Spleen (tissue), 7 donors: ENCODE measurements at regions not wholly inside any gene's neighbourhood (a gene's known extent, or its start where the extent isn't known, plus 50 kb on each side); places are given as distances from the start of the nearest gene placed in this dataset.

ENCODE experiments used
- CTCF ChIP-seq, 11 experiments: fragments of 200-600 bp in 7 of 11; fragments of 450-650 bp in 4 of 11; sonication (generic) in 4 of 11; IDR thresholded peaks in 8 of 11; conservative IDR thresholded peaks in 3 of 11; 1 replicate in 7 of 11; 2 replicates in 4 of 11; pipeline versions ENCODE4 v1.4.0 to v1.8.0; 2016 to 2021; ENCODE audit warnings: antibody characterized with exemption in 11 of 11, inconsistent platforms in 4 of 11, mild to moderate bottlenecking in 1 of 11
- POLR2A ChIP-seq, 3 donors: fragments of 450-650 bp; IDR thresholded peaks; one replicate each; pipeline ENCODE4 v1.5.1; 2017; ENCODE audit warnings: antibody characterized with exemption in 3 of 3, mild to moderate bottlenecking in 1 of 3
- POLR2AphosphoS5 ChIP-seq, 3 donors: sonication (generic); formaldehyde crosslinking; IDR thresholded peaks; one replicate each; pipeline ENCODE4 v1.5.1; 2017; ENCODE audit warnings: antibody characterized with exemption in 3 of 3
- donor health status: DM: no; HTN: no; CAD: no; lungs with moderate emphysema.
- donor health status: DM: no; HTN: no; CAD: no.
- donor health status: DM: no; HTN: no; CAD: no.

DNA sequence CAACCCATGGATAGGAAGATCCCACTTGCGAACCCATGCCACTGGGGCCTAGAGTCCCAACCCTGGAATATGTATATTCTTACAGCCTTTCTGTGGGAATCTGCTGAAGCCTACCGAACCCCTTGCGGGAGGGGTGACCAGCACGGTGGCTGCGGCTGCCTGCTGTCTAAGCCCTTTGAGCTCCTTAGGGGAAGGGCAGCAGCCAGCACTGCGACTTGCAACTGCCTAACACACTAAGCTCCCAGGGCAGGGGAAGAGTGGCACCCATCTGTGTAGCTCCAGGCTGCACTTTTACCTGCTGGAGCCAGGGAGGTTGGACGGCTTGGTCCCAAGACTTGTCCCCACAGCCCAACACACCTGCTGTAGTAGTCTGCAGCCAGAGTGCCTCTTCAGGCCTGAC, 1968.7 kb upstream of the FLRT2 start:
- TF ChIP-seq CTCF (IDR thresholded peaks at IDR 0.05 in 8 of 11, conservative IDR thresholded peaks at IDR 0.05 in 3 of 11) (no peak), POLR2A (IDR thresholded peaks at IDR 0.05) (no peak), POLR2AphosphoS5 (IDR thresholded peaks at IDR 0.05) (no peak)
